SKM-1 (cell line): ENCODE measurements at regions not wholly inside any gene's neighbourhood (a gene's known extent, or its start where the extent isn't known, plus 50 kb on each side); places are given as distances from the start of the nearest gene placed in this dataset.
"Not testable (repeated sequence)": the region's sequence is repeated elsewhere in the genome, so short reads cannot be mapped to it uniquely, and the experiment has no call there.

Source experiments
- DNase-seq: peaks from one replicate; lab custom pipeline; 2025; ENCODE audit not compliant: unreplicated experiment; lab: John Stamatoyannopoulos, UW

DNA sequence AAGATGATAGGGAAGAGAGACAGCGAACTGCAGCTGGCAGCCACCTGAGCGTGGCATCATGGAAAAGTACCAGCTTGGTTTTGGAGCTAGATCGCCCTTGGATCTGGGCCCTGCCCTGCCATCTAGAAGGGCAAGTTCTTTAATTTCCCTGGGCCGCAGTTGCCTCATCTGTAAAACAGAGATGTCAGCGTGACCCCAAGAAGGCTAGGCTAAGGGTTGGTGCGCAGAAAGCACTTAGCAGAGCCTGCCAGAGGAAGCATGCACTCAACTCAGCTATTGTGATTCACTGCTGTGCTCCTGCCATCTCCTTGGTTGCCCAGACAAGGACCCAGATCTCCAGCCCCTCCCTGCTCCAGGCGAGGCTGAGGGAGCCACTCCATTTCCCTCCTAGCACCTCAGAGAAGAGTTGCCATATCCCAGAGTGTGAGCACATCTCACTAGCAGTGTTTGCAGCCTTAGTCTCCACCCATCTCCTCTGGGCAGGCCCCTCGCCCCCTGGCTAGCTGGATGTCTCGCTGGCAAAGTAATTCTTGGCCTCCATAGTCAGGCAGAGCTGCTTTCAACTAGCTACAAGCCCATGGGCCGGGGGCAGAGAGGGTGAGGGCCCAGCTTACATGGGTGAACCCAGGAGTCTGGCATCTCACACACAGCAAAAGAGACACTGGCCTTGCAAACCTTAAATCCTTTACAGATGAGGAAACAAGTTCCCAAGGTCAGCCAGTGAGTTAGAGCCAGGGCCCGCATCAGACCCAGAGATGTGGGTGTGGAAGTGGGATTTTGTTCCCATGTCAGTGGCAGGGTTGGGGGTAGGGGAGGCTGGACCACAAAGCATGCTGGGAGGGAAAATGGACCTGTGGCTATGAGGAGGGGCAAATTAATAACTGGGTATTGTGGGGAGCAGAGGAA, 280.7 kb upstream of the TLE3 start:
- DNase-seq: no peak

DNA sequence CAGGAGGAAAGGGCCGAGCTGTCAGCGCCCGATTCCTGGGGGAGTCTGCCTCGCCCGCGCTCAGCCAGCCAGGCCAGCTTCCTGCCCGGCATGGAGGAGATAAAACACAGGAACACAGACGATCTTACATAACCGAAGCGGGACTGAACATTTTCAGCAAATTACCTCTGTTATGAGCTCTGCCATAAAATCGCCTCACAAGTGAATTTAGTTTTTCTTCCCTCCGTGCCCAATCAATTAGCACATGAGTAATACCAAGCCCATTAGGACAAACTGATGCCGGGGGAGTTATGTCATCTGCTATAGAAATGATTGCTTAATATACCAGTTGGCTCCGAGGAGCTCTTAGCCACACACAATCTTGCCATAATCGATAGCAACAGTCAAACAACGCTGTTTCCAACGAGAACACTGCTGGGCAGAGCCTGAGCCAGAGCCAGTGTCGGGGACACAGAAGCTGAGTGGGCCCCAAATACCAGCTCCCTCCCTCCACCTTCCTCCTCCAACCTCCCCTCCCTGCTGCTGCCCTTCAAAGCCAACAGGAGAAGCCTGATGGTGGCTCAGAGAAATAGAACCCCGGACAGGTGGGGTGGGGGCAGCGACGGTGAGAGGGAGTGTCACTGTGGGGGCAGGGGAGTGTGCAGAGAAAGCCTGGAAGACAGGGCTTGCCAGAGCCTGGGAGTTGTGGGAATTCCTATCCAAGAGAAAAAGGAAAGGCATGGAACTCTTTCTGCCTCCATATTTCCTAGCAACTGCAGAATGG, 279.4 kb upstream of the TLE3 start:
- DNase-seq: no peak

DNA sequence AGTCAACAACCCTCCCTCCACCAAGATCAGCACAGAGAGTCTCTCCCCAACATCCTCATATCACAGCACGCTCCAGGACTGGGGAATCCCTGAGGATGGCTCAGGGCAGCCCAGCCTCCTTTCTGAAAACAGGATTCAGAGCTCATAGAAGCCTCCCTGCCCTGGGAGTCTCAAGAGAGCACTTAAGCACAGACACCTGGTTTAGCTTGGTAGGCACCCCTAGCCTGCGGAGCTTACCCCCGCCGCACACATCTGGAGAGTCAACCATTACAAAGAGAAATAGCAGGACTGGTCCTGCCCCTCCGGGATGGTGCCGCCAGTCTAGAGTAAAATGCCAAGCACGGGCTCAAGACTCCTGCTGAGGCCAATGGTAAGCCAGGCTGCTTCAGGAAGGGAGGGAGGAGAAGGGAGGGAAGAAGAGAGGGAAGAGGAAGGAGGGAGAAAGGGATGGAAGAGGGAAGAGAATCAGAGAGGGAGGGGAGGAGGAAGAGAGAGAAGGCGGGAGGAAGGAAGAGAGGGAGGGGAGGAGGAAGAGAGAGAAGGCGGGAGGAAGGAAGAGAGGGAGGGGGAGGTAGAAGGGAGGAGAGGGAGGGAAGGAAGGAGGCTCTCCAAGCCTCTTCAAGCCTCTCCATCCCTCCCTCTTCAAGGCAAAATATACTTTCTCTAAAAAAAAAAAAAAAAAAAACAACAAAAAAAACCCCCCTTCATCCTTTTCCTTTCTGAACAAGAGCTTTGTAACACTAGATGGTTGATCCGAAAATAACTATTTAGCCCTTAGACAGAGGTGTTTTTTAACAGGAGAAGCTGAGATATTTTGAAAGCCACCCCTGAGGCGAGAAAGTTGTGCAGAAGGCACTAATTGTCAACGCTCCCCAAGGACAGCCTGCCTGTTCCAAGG, 278.6 kb upstream of the TLE3 start:
- DNase-seq: no peak

DNA sequence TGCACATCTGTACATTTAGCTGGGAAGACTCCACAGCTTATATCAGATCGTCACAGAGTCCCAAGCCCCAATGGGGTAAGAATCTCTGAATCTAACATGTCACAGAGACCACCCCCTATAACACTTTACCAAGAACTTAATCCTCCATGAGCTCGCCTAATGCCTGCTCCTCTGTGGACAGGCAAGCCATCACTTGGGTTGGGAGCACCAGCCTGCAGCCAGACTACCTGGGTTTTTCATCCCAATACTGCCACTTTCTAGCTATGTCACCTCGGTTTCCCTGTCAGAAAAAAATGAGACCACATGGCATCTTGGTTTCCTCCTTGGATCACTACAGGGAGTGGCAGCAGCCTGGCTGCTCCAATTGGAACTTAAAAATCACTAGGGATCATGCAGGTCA, 277.9 kb upstream of the TLE3 start:
- no peak for DNase-seq

DNA sequence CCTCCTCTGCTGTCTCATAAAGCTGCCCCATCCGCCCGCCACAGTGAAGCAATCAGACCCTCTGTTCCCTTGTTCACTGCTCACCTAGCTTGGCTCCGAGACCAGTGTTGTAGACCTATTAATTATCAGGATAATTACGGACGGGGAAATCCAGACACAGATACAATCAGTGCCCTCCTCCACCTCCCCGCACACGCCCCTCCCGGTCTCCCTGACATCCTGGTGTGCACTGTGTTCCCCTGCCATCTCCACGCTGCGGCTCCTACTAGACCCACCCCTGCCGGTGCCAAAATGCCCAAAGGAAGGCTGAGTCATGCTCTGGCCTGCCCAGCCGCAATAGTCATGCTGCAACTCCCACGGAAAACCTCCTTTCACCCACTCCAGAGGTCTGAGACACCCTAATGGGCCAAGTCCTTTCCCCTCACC, 277.3 kb upstream of the TLE3 start:
- no peak for DNase-seq

DNA sequence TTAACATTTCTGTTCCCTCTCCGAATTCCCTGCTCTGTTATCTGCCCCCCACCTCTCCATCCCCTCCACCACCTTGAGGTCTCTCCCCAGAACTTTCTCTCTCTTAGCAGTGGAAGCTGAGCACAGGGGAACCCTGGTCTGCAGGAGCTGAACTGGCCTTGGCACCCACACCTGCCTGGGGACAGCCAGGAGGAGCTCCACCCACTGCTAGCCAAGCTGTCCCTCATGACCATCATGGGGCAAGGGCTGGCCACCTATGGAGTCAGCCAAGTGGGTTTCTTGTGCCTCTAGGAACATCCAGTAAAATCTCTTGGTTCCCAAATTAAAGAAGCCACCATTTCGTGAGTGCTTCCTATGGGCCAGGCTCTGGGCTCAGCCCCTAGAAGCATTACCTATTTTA, 276.4 kb upstream of the TLE3 start:
- no peak for DNase-seq

DNA sequence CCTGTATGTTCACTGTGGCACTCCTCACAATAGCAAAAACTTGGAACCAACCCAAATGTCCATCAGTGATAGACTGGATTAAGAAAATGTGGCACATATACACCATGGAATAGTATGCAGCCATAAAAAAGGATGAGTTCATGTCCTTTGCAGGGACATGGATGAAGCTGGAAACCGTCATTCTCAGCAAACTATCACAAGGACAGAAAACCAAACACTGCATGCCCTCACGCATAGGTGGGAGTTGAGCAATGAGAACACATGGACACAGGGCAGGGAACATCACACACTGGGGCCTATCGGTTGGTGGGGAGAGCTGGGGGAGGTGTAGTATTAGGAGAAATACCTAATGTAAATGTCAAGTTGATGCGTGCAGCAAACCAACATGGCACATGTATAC, 275.7 kb upstream of the TLE3 start:
- not testable (repeated sequence) for DNase-seq

DNA sequence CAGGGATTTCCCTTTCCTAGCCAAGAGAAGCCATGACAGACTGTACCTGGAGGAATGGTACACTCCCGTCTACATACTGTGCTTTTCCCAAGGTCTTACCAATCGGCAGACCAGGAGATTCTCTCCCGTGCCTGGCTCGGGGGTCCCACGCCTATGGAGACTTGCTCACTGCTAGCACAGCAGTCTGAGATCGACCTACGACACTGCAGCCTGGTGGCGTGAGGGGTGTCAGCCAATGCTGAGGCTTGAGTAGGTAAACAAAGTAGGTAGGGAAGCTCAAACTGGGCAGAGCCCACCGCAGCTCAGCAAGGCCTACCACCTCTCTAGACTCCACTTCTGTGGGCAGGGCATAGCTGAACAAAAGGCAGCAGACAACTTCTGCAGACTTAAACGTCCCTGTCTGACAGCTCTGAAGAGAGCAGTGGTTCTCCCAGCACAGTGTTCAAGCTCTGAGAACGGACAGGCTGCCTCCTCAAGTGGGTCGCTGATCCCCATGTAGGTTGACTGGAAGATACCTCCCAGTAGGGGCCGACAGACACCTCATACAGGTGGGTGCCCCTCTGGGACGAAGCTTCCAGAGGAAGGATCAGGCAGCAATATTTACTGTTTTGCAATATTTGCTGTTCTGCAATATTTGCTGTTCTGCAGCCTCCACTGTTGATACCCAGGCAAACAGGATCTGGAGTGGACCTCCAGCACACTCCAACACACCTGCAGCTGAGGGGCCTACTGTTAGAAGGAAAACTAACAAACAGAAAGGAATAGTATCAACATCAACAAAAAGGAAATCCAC, 270.4 kb upstream of the TLE3 start:
- not testable (repeated sequence) for DNase-seq

DNA sequence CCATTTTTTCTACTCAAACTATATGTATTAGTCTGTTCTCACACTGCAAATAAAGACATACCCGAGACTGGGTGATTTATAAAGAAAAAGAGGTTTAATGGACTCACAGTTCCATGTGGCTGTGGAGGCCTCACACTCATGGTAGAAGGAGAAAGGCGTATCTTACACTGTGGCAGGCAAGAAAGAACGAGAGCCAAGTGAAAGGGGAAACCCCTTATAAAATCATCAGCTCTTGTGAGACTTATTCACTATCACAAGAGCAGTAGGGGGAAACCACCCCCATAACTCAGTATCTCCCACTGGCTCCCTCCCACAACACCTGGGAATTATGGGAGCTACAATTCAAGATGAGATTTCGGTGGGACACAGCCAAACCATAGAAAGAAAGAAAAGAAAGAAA, 266.3 kb upstream of the TLE3 start:
- DNase-seq: not testable (repeated sequence)

DNA sequence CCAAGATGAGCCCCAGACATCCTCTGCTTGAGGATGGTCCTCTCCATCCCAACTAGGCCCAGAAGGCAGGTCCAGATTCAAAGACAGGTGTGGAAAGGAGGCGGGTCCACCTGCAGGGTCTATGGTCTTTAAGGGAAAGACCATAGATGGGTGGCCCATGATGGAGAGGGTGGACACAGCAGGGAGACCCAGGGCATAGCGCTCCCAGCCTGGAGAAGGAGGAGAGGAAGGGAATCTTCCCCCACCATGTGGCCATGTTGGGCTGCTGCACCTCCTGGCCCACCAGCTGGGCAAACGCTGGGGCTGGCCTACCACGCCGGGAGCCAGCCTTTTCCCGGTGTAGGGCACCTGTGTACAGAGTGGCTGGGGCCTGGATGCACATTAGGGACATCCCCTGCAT, 265.2 kb upstream of the TLE3 start:
- peak; percentile 21 for DNase-seq

DNA sequence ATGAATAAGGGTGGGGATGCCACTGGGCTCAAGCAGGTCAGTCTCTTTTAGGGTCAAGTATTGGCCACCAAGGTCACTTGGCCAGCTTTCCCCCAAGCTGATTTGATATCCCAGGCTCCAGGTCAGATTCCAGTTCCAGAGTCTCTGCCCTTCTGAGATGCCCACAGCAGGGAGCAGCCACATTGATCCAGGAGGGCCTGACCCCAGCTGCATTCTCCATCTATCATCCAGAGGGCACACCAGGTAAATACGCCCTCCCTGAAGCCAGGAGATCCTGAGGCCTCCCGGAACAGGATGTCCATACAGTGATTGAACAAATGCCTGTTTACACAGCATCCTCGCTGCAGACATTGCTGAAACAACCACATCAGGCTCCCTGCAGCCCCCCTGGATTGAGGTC, 264.6 kb upstream of the TLE3 start:
- DNase-seq: no peak

DNA sequence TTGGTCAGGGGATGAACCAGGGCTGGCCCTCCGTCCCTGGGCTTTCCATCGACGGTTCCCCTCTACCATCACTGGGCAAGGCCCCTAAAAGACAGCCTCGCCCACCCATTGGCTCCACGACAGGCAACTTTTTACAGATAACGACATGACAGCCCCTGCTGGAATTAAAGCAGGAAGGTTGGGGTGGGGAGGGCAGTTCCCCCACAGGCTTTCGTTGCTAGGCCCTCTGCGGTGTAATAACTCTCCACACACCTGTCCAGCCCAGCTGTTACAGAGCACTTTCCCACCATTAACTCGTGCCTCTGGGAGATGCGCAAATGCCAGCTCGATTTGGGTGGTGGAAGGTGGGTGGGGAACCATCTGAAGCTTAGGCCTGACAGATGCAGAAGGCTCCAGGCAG, 264.2 kb upstream of the TLE3 start:
- no peak for DNase-seq

DNA sequence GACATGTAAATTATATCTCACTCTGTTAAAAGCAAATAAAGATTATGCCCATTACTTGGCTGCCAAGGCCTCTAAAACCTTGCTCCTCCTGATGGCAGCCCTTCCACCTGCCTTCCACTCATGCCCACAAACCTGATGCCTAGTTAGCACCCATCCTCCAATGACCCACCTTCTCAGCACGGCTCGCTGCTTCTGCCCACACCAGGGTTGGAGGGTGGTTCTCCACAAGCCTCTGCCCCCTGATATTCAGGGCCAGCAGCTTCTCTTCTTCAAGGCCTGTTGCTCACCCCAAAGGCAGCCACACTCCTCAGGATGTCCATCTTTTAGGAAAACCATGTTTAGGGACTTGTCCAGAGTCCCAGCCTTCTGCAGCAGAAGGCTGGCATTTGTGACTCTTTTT, 263.4 kb upstream of the TLE3 start:
- no peak for DNase-seq

DNA sequence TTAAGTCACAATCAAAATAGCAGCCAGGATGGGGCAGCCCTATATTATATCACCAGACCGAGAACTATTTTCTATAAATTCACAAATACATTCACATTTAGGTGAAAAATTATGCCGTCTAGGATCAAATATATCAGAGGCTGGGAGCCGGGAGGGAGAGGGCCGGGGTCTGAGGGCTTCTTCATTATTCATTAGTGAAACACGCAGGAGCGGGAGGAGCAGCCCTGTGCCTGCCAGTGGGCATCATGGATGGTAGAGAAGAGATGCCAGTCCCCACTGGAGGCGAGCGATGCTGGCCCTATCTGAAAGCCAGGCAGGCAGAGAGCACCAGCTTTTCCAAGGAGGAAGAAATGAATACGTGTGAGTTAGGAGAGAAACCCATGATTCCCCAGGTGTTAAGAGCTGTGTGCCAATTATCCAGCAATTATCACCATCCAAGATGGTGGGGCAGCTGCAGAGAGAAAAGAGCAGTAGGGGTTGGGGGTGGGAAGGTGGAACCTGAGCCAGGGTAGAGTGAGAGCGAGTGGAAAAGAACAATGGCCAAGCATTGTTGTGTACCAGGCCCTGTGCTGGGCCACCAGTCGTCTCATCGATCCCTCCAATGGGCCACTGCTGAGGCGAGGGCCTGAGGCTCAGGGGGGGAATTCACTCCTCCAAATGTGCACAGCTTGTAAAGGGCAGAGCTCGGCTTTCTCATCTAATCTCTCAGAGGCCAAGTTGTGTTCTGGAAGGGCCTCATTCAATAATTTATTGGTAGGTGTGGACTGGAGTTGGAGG, 261.3 kb upstream of the TLE3 start:
- DNase-seq: no peak

DNA sequence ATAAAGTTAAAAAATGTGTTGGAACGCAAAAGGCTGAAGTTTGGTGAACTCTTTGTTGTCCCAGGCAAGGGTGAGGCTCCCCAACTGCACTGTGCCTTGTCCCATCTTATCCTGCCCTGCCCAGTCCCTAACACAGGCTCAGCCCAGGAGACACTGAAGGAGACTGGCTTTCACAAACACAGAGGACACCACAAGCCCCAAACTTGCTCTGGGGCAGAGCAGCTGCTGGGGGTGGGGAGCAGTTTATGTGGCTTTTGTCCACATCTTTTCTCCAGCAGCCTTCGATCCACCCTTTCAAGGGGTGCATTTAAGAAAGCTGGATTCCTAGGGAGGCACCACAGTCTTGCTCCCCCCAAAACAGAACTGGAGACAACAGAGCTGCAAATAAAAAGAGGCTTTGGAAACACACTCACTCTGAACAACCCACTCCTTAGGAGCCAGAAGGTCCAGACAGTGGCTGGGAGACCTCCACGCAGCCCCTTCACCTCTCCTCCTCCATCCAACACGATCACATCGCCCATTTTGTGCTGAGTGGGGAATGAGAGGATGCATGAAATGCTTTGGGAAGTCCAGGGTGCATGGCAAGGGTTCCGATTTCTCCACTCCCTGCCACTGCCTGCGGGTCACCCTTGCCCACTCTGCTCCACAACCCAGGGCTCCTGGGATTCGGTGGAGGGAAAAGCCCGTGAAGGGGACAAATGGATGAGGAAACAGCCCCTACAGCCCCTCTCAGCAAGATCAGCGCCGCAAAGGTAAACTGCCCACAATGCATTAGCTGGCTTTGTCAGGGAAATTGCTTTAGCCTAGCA, 260.5 kb upstream of the TLE3 start:
- no peak for DNase-seq

DNA sequence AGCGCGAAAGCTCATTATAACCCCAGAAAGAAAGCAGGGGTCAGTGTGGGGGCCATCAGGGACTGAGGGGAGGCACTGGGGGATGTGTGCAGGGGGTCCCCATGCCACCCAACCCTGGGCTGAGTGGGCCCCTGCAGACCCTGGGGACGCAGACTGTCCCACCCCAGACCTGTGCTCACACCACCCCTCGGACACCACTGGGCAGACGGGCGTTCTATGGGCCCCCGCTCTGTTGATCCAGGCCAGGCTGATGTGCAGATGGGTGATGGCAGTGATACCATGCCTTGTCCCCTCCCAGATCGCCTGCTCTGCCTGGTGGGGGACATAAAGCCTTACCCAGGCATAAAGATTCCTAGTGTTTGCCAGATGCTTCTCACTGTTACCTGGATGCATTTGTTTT, 259.7 kb upstream of the TLE3 start:
- no peak for DNase-seq

DNA sequence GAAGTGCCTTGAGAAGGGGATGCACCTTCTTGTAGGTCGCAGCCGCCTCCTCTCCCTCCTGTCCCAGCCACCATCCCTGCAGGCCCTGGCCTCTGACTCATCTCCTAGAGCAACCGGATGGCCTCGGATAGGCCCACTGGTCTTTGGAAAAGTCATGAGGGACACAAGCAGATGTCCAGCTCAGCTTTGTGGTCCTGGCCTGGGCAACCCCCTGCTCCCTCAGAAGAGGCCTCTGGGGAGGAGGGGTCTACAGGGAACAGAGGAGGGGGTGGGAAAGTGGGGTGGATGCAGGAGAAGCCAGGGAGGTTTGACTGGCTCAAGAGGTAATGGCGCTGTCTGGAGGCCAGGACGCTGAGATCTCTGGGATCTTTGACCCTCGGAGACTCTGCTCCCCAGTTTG, 259.2 kb upstream of the TLE3 start:
- DNase-seq: no peak

DNA sequence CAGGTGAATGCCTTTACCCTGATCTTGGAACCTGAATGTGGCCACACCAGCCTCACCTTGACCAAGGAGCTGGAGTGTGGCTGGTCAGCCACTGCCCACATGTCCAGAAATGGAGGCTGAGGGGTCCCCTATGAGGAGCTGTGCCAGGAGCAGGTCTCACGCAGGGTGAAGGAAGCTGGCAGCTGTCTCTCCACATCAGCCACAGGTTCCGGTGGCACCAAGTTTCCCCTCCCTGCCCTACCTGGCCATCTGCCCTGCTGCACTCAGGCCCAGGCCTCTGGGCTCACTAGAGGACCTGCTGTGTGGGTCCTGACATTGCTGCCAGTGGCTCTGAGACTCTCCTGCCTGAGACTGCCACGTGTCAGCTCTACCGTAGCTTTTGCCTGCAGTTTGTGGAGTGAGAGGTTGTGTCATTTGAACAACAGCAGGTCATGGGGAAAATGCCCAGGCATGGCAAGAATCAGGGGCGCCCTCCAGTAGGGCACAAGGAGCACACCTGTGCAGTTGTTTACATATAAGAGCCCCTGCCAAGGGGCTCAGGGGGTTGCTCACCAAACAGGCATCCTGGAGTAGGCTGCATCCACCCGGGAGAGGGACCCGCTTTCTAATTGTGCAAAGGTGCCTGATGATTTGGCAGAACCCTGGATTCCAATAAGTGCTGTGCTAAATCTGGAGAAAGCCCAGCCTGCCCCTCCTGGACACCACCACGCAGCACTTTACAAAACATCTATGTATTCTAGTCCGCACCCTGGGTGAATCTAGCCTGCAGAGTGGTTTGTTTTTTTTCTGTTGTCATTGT, 258.5 kb upstream of the TLE3 start:
- no peak for DNase-seq
